ENCODE measurements at regions not wholly inside any gene's neighbourhood (a gene's known extent, or its start where the extent isn't known, plus 50 kb on each side); places are given as distances from the start of the nearest gene placed in this dataset.

GRCh38 chr2:240227538-240228428 lies 87.3 kb upstream of the OTOS start:
- DNase-seq: no peak

GRCh38 chr2:240229005-240229404 lies 88.5 kb upstream of the OTOS start:
- DNase-seq: no peak

GRCh38 chr2:240229603-240230235 lies 89.3 kb upstream of the OTOS start:
- no peak for DNase-seq

GRCh38 chr2:240230291-240230931 lies 90.0 kb upstream of the OTOS start:
- no peak for DNase-seq

- DNase-seq: no peak
These were observed 91.4 kb upstream of the OTOS start for GRCh38 chr2:240231838-240232244.

DNA sequence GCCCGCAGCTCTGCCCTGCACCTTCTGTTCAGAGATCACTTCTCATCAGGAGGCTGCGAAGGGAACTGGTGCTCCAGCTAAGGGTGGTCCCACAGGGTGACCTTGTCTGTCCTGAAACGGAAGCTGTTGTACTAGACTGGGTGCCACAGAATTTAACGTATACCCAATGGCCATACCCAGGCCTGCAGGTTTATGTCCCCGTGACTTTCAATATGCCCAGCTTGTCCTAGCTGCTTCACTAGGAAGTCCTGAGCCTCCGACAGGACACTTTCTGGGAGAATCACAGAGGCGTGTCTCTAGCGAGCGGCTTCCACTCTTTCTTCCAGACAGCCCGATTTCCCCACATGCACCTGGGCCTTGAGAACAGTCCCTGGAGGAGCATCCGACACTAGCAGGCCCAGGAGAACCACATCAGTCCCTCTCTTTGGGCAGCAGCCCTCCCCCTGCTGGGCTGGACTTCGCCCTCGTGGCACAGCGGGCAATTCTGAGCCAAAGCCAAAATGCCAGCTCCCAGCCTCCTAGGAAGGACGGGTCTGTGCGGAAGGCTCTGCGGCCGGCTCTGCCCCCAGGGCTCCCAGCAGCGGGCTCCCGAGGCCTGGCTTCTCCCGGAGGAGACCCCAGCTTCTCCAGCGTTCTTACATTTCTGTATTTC lies 91.9 kb upstream of the OTOS start:
- no peak for DNase-seq

GRCh38 chr2:240232961-240233884 lies 92.8 kb upstream of the OTOS start:
- peak; percentile 62 to 68 for DNase-seq

DNA sequence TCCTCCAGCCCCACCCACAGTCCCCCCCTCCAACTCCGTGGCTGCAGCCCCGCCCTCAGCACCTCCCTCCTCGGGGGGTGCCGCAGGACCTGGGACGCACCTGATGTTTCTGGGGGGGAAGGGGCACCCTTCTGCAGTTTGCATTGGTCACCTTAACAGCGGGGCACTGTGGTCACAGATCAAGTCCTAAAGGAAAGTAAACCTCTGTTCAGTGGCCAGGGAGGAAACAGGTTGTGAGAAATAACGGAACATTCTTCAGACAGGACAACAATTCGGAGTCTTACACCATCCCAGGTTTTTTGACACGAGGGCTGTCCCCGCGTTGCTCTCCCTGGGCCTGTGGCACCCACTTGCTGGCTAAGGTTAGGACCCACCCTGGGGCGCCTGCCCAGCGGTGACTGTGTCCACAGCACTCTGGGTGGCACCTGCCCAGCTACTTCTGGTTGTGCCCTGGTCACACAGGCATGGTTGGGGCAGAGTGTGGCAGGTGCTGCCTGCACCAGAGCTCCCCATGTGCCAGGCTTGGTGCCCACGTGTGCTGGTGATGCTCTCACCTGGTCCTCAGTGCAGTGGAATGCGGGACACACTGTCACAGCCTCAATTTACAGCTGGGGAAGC lies 93.5 kb upstream of the OTOS start:
- DNase-seq: no peak

GRCh38 chr2:240234503-240234951 lies 94.1 kb upstream of the OTOS start:
- DNase-seq: no peak

GRCh38 chr2:240235149-240235803 lies 94.8 kb upstream of the OTOS start:
- DNase-seq: no peak

DNA sequence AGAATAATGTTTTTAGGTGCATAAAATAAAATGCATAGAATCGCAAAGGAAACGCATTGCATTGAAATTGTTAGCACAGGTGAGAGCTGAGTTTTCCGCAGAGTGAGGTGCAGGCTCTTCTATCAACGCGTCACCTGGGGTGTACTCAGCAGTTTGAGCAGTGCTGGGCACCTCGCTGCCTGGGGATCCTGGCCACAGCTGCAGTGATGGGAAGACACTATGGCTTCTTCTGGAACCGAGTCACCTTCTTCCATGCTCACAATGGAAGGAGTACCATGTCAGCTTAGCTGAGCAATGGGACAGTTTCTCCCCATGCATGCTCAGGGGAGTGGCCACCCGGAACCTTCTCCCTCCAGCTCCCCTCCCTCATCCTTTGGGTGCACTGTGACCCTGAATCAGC lies 95.4 kb upstream of the OTOS start:
- DNase-seq: no peak

GRCh38 chr2:240236217-240237111 lies 96.0 kb upstream of the OTOS start:
- DNase-seq: no peak

DNA sequence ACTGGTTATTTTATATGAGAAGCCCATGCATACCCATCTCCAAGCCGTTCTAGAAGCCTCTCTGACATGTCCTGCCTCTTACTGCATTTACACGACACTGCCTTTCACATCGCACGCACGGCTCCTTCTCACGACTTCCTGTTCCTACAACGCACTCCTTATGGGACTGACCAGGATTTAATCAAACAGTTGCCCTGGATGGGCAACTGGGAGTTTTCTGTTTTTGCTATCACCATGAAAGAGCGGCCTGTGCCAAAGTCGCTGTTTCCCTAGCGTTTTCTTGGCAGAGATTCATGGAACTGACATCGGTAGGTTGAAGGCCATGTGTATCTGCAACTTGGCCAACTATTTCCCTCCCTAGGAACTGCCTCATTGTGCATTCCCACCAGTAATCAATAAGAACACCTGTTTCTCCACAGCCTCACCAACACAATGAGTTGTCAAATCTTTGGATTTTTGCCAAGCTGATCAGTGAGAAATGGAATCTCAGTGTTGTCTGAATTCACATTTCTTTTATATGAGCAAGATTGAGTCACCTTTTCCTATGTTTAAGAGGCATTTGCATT lies 97.2 kb upstream of the OTOS start:
- no peak for DNase-seq

DNA sequence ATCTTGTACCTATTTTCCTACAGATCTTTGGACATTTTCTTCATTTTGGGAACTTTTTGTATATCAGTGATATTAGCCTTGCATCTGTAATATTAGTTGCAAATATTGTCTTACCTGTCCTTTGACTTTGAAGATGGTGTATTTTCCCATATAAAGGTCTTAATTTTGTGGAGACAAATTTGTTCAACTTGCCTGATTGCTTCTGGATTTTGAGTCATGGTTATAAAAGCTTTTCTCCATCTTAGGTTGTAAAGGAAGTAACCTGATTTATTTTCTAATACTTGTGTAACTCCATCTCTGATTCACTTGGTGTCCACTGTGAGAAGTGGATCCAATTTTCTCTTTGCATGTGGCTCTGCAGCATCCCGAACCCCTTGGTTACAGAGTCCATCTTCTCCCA lies 97.7 kb upstream of the OTOS start:
- no peak for DNase-seq

- no peak for DNase-seq
These were observed 98.3 kb upstream of the OTOS start for GRCh38 chr2:240238786-240239185.

- no peak for DNase-seq
These were observed 98.9 kb upstream of the OTOS start for GRCh38 chr2:240239325-240239724.

DNA sequence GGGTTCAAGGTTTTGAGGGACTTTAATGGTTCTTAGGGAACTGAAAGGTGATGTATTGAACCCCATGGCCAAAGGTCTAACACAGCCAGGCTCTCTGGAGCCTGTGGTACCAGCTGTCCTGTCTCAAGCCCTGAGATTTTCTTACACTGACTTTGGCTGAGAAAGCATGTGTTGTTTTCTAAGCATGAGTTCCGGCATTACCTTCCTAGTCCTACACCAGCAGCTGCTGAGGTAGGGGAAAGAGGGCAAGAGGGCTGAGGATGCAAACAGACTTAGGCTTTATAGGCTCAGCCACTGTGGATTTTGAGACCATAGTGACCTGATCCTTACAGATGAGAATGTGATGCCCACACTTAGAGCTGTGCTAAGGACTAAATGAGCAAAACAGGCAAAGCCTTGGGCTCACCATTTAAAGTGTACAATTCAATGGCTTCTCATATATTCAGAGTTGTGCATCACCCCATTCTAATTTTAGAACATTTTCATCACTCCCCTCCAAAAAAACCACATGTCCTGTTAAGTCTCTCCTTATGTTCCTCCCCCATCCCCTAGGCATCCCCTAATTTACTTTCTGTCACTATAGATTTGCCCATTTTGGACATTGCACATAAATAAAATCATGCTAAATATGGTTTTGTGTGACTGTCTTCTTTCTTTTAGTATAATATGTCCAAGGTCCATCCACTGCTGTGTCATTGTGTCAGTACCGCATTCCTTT lies 99.7 kb upstream of the OTOS start:
- DNase-seq: no peak

DNA sequence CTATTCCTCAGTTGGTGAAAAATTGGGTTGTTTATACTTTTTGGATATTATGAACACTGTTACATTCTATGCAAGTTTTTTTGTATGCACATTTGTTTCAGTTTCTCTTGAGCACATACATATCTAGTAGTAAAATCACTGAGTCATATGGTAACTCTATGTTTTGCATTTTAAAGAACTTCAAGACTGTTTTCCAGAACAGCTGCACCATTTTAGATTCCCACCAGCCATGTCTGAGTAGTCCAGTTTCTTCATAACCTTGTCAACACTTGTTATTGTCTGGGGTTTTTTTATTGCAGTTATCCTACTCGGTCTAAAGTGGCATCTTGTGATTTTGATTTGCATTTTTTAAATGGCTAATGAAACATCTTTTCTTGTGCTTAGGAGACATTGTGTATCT lies 100.3 kb upstream of the OTOS start:
- DNase-seq: no peak

DNA sequence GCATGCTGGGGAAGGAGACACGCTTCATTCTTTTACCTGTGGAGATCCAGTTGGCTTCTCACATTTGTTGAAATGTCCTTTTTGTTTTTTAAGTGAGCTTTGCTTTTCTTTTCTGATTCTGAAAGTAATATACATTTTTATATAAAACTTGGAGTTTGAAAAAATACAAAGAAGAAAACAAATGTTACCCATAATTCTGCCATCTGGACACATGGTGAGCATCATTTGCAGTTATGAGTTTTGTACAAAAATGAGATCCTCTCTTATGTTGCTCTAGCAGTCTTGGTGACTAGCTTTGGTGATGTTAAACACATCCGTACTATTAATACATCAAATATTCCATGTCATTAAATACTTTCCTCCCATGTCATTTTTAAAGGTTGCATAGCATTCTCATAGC lies 101.1 kb upstream of the OTOS start:
- DNase-seq: no peak

Measured in activated CD4-positive, alpha-beta T cell treated with anti-CD3 and anti-CD28 coated beads, Interleukin-2, amount 50 U/mL, for 4 hours (primary cell).